Activated CD8-positive, alpha-beta T cell treated with anti-CD3 and anti-CD28 coated beads for 36 hours (primary cell): ENCODE measurements at regions not wholly inside any gene's neighbourhood (a gene's known extent, or its start where the extent isn't known, plus 50 kb on each side); places are given as distances from the start of the nearest gene placed in this dataset.

Experiments used
- ATAC-seq: fragments of 200-7000 bp; cut with Tn5 transposase; one replicate; pipeline ENCODE4 v1.10.0; 2021; ENCODE audit warnings: mild to moderate bottlenecking, moderate library complexity
- CTCF ChIA-PET: fragments of 350-600 bp; sonication (Branson Sonifier 250); formaldehyde crosslinking; loops from one replicate; lab custom pipeline; 2021; ENCODE audit warnings: antibody characterized with exemption; lab: Charles Lee
- POLR2A ChIA-PET: fragments of 350-600 bp; sonication (Branson Sonifier 250); formaldehyde crosslinking; loops from one replicate; lab custom pipeline; 2021; ENCODE audit warnings: antibody characterized with exemption; lab: Charles Lee
- DNase-seq: peaks from one replicate; pipeline ENCODE4 v3.0.0-alpha.2; 2020
- H3K27ac Mint-ChIP-seq: one replicate; pipeline ENCODE4 v1.8.0; 2021; ENCODE audit warnings: mild to moderate bottlenecking, mixed read lengths
- H3K27me3 Mint-ChIP-seq: one replicate; pipeline ENCODE4 v1.8.0; 2021; ENCODE audit warnings: mixed read lengths
- H3K36me3 Mint-ChIP-seq: one replicate; pipeline ENCODE4 v1.8.0; 2021; ENCODE audit warnings: low read depth, mixed read lengths
- H3K4me1 Mint-ChIP-seq: one replicate; pipeline ENCODE4 v1.8.0; 2021; ENCODE audit warnings: low read depth, mixed read lengths
- H3K4me3 Mint-ChIP-seq: one replicate; pipeline ENCODE4 v1.8.0; 2021; ENCODE audit warnings: mild to moderate bottlenecking, moderate library complexity, mixed read lengths
- H3K9me3 Mint-ChIP-seq: one replicate; pipeline ENCODE4 v1.8.0; 2021; ENCODE audit warnings: mixed read lengths
- intact Hi-C: fragments of 100-400 bp; cut with micrococcal nuclease; formaldehyde crosslinking; loops from one replicate; pipeline ENCODE4 v1.10.0; 2022
- TF ChIP-seq, protein P1 (sequence below): fragments of 200-600 bp; IDR thresholded peaks from one replicate; pipeline ENCODE4 v1.8.0; 2022; ENCODE audit warnings: antibody characterized with exemption, mild to moderate bottlenecking

DNA sequence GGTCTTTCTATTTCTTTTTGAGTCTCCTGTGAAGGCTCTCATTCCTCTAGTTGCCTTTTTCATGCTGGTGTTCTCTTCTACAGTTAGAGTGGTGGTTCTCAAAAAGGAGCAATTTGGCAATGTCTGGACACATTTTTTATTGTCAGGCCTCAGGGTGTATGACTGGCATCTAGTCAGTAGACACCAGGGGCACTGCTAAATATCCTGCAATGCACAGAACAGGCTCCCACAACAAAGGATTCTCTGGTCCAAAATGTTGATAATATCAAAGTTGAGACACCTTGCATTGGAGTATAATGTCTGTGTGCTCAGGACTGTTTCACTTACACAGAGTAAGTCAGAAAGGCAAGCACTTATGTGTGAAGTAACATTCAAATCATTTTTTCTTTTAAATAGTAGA is 1360.7 kb downstream of the ADGRL3 start:
- H3K4me3 Mint-ChIP-seq = no peak overlapping the region
- DNase-seq (no peak), ATAC-seq (no peak)
- no peaks in the 10 kb centered on the region for H3K4me1 Mint-ChIP-seq
- H3K9me3 Mint-ChIP-seq = peaks cover 13% of the 10 kb centered on the region
- no peaks in the 10 kb centered on the region for H3K36me3 Mint-ChIP-seq
- POLR2A ChIA-PET = no interaction called here
- H3K27me3 Mint-ChIP-seq = no peaks in the 10 kb centered on the region
- H3K27ac Mint-ChIP-seq = no peak overlapping the region
- intact Hi-C loops = no loop called here
- TF ChIP-seq, protein P1, sequence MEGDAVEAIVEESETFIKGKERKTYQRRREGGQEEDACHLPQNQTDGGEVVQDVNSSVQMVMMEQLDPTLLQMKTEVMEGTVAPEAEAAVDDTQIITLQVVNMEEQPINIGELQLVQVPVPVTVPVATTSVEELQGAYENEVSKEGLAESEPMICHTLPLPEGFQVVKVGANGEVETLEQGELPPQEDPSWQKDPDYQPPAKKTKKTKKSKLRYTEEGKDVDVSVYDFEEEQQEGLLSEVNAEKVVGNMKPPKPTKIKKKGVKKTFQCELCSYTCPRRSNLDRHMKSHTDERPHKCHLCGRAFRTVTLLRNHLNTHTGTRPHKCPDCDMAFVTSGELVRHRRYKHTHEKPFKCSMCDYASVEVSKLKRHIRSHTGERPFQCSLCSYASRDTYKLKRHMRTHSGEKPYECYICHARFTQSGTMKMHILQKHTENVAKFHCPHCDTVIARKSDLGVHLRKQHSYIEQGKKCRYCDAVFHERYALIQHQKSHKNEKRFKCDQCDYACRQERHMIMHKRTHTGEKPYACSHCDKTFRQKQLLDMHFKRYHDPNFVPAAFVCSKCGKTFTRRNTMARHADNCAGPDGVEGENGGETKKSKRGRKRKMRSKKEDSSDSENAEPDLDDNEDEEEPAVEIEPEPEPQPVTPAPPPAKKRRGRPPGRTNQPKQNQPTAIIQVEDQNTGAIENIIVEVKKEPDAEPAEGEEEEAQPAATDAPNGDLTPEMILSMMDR = no peak
- CTCF ChIA-PET = no interaction called here

DNA sequence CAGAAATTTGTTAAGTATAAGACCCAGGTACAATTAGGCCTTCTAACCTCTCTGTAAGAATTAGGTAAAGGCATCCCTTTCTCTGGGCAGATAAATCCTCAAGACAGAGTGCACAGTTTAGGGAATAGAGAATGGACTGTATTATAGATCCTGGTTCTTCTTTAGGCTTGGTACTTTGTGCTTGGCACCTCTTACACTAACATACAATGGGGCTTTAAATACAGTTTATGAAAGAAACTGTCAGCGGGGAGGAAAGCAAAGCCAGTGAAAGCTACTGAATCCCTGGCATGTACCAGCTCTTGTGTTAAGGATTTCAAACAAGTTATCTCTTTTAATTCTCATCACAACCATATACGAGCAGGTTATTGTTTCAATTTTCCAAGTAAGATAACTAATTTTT is 1350.0 kb downstream of the ADGRL3 start:
- CTCF ChIA-PET = no interaction called here

DNA sequence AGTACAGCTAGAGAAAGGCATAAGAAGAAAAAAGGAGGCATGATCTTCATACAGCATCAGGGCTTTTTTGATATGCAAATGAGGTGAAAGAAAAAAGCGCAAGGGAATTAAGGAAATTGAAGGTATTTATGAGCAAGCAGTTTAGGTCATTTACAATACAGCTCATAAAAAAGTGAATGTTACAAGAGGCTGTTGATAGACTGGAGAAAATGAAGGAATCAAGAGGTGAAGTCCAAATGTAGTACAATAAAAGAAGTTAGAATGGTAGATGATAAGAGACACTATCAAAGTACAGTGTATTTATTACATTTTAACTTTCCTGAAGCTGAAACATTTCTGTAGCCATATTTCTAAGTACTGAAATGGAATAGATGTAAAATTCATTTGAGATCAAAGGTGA is 1349.5 kb downstream of the ADGRL3 start:
- H3K9me3 Mint-ChIP-seq = peaks cover 8% of the 10 kb centered on the region
- POLR2A ChIA-PET = no interaction called here
- TF ChIP-seq, protein P1 = no peak
- no peaks in the 10 kb centered on the region for H3K36me3 Mint-ChIP-seq
- intact Hi-C loops = no loop called here
- DNase-seq (no peak), ATAC-seq (no peak)
- no peak overlapping the region for H3K4me3 Mint-ChIP-seq
- H3K4me1 Mint-ChIP-seq = no peaks in the 10 kb centered on the region
- no peak overlapping the region for H3K27ac Mint-ChIP-seq
- no peaks in the 10 kb centered on the region for H3K27me3 Mint-ChIP-seq
- CTCF ChIA-PET = no interaction called here

More for the DNA sequence above, 1350.0 kb downstream of the ADGRL3 start:
- H3K4me1 Mint-ChIP-seq = no peaks in the 10 kb centered on the region
- no peak overlapping the region for H3K4me3 Mint-ChIP-seq
- H3K27ac Mint-ChIP-seq = no peak overlapping the region
- H3K27me3 Mint-ChIP-seq = no peaks in the 10 kb centered on the region
- no peak for ATAC-seq
- H3K36me3 Mint-ChIP-seq = no peaks in the 10 kb centered on the region
- intact Hi-C loops = no loop called here
- DNase-seq = no peak
- TF ChIP-seq, protein P1 = no peak
- peaks cover 6% of the 10 kb centered on the region for H3K9me3 Mint-ChIP-seq
- POLR2A ChIA-PET = no interaction called here

DNA sequence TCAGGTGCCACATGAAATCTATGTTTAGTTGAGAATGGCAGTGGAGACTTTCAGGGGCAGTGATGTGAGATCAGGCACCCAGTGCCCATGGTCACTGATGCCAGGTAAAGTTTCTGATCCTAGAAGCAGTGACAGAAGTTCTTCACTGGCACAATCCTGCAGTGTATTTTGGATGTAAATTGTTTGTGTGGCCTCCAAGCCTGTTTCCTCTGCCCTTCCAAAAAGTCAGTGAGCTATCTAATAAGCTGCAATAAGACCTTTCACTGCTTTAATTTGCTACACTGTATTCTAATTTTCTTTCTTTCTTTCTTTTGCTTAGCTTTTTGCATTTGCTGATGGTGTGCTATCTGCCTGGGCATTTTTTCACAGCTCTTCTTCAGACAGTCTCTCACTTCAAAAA is 1348.6 kb downstream of the ADGRL3 start:
- POLR2A ChIA-PET = no interaction called here
- peaks cover 8% of the 10 kb centered on the region for H3K9me3 Mint-ChIP-seq

DNA sequence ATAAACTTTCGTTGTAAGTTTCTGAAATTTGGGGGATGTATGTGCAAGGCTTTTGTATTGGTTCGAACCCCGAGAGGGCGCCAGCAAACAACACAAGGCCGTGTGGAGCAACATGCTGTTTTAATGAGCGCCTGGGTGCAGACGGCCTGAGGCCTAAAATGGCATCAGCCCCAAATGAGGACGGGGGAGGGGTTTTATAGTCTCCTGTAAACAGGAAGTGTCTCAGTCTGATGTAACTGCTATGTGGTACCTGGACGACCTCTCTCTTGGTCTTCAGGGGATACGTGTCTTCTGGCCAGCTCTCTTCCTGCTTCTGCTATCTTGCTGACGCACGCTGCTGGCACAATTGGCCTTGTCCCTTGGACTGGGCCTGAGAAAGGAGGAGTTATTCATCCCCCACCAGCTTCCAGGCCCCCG is 1348.0 kb downstream of the ADGRL3 start:
- POLR2A ChIA-PET = no interaction called here

More for the DNA sequence above, 1348.6 kb downstream of the ADGRL3 start:
- Mint-ChIP-seq H3K4me3 (no peak overlapping the region), H3K4me1 (no peaks in the 10 kb centered on the region), H3K27ac (no peak overlapping the region), H3K27me3 (no peaks in the 10 kb centered on the region), H3K36me3 (no peaks in the 10 kb centered on the region)
- TF ChIP-seq, protein P1 = no peak
- ATAC-seq (no peak), DNase-seq (no peak)
- CTCF ChIA-PET = no interaction called here
- intact Hi-C loops = no loop called here

More for the DNA sequence above, 1348.0 kb downstream of the ADGRL3 start:
- Mint-ChIP-seq H3K36me3 (no peaks in the 10 kb centered on the region), H3K27ac (no peak overlapping the region), H3K4me1 (no peaks in the 10 kb centered on the region), H3K9me3 (peaks cover 8% of the 10 kb centered on the region), H3K4me3 (no peak overlapping the region), H3K27me3 (no peaks in the 10 kb centered on the region)
- CTCF ChIA-PET = no interaction called here
- TF ChIP-seq, protein P1 = no peak
- DNase-seq (no peak), ATAC-seq (no peak)
- intact Hi-C loops = no loop called here
